Ovary (tissue), 3 donors: ENCODE measurements at regions not wholly inside any gene's neighbourhood (a gene's known extent, or its start where the extent isn't known, plus 50 kb on each side); places are given as distances from the start of the nearest gene placed in this dataset.

Experiments
- CTCF ChIP-seq, 3 donors: fragments of 450-650 bp in 2 of 3; fragments of 200-600 bp in 1 of 3; IDR thresholded peaks; one replicate each; pipeline versions ENCODE4 v1.5.1 to v1.8.0; 2016 to 2022; ENCODE audit warnings: antibody characterized with exemption in 3 of 3, mild to moderate bottlenecking in 1 of 3
- POLR2A ChIP-seq: fragments of 450-650 bp; IDR thresholded peaks from one replicate; pipeline ENCODE4 v1.6.1; 2017; ENCODE audit warnings: antibody characterized with exemption, mild to moderate bottlenecking, moderate library complexity
- donor health status: DM: no; HTN: no; CAD: no.

- TF ChIP-seq CTCF (IDR thresholded peaks at IDR 0.05) (no peak), POLR2A (no peak)
These were observed 323.5 kb downstream of the LMO4 start for GRCh38 chr1:87652176-87652575.
